Testis (tissue), 2 donors: ENCODE measurements at regions not wholly inside any gene's neighbourhood (a gene's known extent, or its start where the extent isn't known, plus 50 kb on each side); places are given as distances from the start of the nearest gene placed in this dataset.

Experiments used
- DNase-seq: peaks from one replicate; pipeline ENCODE4 v3.0.0-alpha.2; 2019
- H3K27ac ChIP-seq, 2 donors: fragments of 200-600 bp; sonication (generic); one replicate each; pipeline ENCODE4 v1.5.1; 2019
- H3K27me3 ChIP-seq: fragments of 200-600 bp; sonication (generic); one replicate; pipeline ENCODE4 v1.5.1; 2019
- H3K36me3 ChIP-seq: fragments of 200-600 bp; sonication (generic); one replicate; pipeline ENCODE4 v1.5.1; 2017; ENCODE audit warnings: low read depth; ENCODE audit errors: missing control alignments
- H3K4me1 ChIP-seq: fragments of 200-600 bp; sonication (generic); one replicate; pipeline ENCODE4 v1.5.1; 2019
- H3K4me3 ChIP-seq, 2 donors: fragments of 200-600 bp; sonication (generic); one replicate each; pipeline ENCODE4 v1.5.1; 2017 to 2019
- H3K9me3 ChIP-seq: fragments of 200-600 bp; sonication (generic); one replicate; pipeline ENCODE4 v1.5.1; 2017
- CTCF ChIP-seq, 3 experiments: fragments of 450-650 bp in 2 of 3; fragments of 200-600 bp in 1 of 3; sonication (generic) in 1 of 3; IDR thresholded peaks; one replicate each; pipeline ENCODE4 v1.5.1; 2016 to 2019; ENCODE audit warnings: antibody characterized with exemption in 3 of 3, mild to moderate bottlenecking in 2 of 3, moderate library complexity in 1 of 3
- POLR2A ChIP-seq: fragments of 450-650 bp; IDR thresholded peaks from one replicate; pipeline ENCODE4 v1.6.1; 2017; ENCODE audit warnings: antibody characterized with exemption, mild to moderate bottlenecking, moderate library complexity
- WGBS, 2 donors: methylation state at CpG; one replicate each; pipeline ENCODE4 v1.1.5; 2018; 5-methylcytosine and 5-hydroxymethylcytosine counted together
- intact Hi-C: fragments of 100-400 bp; cut with DNase I; formaldehyde crosslinking; loops from one replicate; pipeline ENCODE4 v1.15.1; 2023; ENCODE audit warnings: low total_unique reads

GRCh38 chr2:6064757-6065156 lies 372.6 kb downstream of the SOX11 start:
- no peak for TF ChIP-seq CTCF (IDR thresholded peaks at IDR 0.05)
- no peak for TF ChIP-seq POLR2A

GRCh38 chr2:6065703-6066102 lies 373.5 kb downstream of the SOX11 start:
- Histone ChIP-seq H3K4me3 (no peak overlapping the region), H3K36me3 (no peaks in the 10 kb centered on the region), H3K4me1 (no peaks in the 10 kb centered on the region), H3K27me3 (no peaks in the 10 kb centered on the region), H3K9me3 (no peaks in the 10 kb centered on the region), H3K27ac (no peak overlapping the region)
- WGBS, 2 donors = 89 to 93% methylated on average over 3 of the region's 3 CpGs
- no peak for DNase-seq
- TF ChIP-seq POLR2A (no peak), CTCF (IDR thresholded peaks at IDR 0.05) (no peak)
- intact Hi-C loops = no loop called here

More at GRCh38 chr2:6064757-6065156, 372.6 kb downstream of the SOX11 start:
- Histone ChIP-seq H3K27ac (no peak overlapping the region), H3K4me1 (no peaks in the 10 kb centered on the region), H3K9me3 (no peaks in the 10 kb centered on the region), H3K4me3 (no peak overlapping the region), H3K36me3 (no peaks in the 10 kb centered on the region), H3K27me3 (no peaks in the 10 kb centered on the region)
- intact Hi-C loops = no loop called here
- no peak for DNase-seq
- 91 to 95% methylated on average over 2 of the region's 2 CpGs for WGBS, 2 donors

- TF ChIP-seq CTCF (IDR thresholded peaks at IDR 0.05) (no peak), POLR2A (no peak)
- Histone ChIP-seq H3K9me3 (no peaks in the 10 kb centered on the region), H3K36me3 (no peaks in the 10 kb centered on the region), H3K27me3 (no peaks in the 10 kb centered on the region), H3K4me3 (no peak overlapping the region), H3K4me1 (no peaks in the 10 kb centered on the region), H3K27ac (no peak overlapping the region)
- no peak for DNase-seq
- 61 to 70% methylated on average over 6 of the region's 6 CpGs for WGBS, 2 donors
- intact Hi-C loops = no loop called here
Measured at GRCh38 chr2:6067089-6067488, 374.9 kb downstream of the SOX11 start.

- intact Hi-C loops = no loop called here
- Histone ChIP-seq H3K9me3 (no peaks in the 10 kb centered on the region), H3K4me1 (no peaks in the 10 kb centered on the region), H3K36me3 (no peaks in the 10 kb centered on the region), H3K4me3 (no peak overlapping the region), H3K27ac (no peak overlapping the region), H3K27me3 (no peaks in the 10 kb centered on the region)
- TF ChIP-seq POLR2A (no peak), CTCF (IDR thresholded peaks at IDR 0.05) (no peak)
- DNase-seq = no peak
Measured at GRCh38 chr2:6067806-6068205, 375.6 kb downstream of the SOX11 start.

- Histone ChIP-seq H3K4me3 (no peak overlapping the region), H3K27ac (no peak overlapping the region), H3K36me3 (no peaks in the 10 kb centered on the region), H3K4me1 (no peaks in the 10 kb centered on the region), H3K9me3 (no peaks in the 10 kb centered on the region), H3K27me3 (no peaks in the 10 kb centered on the region)
- intact Hi-C loops = no loop called here
- DNase-seq = no peak
- WGBS, 2 donors = 82 to 85% methylated on average over 6 of the region's 6 CpGs
- no peak for TF ChIP-seq CTCF (IDR thresholded peaks at IDR 0.05)
- TF ChIP-seq POLR2A = no peak
Measured at GRCh38 chr2:6068429-6068828, 376.2 kb downstream of the SOX11 start.
